NAMALWA (cell line): ENCODE measurements at regions not wholly inside any gene's neighbourhood (a gene's known extent, or its start where the extent isn't known, plus 50 kb on each side); places are given as distances from the start of the nearest gene placed in this dataset.

ENCODE experiments used
- DNase-seq: peaks from one replicate; pipeline ENCODE4 v3.0.0-alpha.2; 2015; ENCODE audit warnings: low spot score

GRCh38 chr13:72534951-72535640 is 192.3 kb downstream of the MZT1 start:
- no peak for DNase-seq

- no peak for DNase-seq
These were observed 197.0 kb downstream of the MZT1 start for GRCh38 chr13:72530471-72530870.

DNA sequence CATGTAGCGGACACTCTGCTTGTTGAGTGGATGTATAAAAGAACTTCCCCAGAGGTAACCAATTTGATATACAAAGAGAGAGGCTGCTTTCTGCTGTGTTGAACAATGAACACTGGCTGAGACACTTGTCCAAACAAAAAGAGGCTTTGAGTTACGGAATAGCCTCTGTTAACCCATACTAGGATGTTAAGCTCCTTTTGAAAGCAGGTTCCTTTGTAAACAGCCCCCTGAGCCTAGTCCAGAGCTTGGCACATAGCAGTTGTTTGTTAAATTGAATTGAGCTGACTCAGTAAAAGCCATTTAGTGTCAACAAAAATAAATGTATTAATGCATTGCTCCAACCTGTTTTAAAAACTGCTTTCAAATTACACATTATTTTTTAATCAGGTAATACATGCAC is 200.1 kb downstream of the MZT1 start:
- no peak for DNase-seq

DNA sequence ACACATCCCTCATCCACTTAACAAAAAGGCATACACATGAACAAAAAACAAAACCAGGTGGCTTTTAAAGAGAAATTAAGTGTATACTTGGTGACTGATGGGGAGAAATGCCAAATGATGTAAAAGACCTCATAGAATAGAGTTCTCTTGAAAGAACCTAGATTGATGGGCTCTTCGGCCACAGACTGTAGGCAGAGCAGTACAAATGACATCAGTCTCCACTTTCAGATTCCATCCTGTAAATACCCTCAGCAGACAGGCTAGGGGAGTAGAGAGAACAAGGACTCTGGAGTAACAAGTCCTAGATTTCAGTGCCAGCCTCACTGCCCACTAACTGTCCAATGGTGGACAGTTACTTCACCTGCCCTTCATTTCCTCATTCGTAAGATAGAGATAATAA is 203.8 kb downstream of the MZT1 start:
- no peak for DNase-seq

- DNase-seq, result no peak
These were observed 204.4 kb downstream of the MZT1 start for GRCh38 chr13:72523049-72523448.

- DNase-seq, result no peak
These were observed 205.3 kb downstream of the MZT1 start for GRCh38 chr13:72521940-72522661.

GRCh38 chr13:72514146-72514545 is 213.3 kb downstream of the MZT1 start:
- no peak for DNase-seq

DNA sequence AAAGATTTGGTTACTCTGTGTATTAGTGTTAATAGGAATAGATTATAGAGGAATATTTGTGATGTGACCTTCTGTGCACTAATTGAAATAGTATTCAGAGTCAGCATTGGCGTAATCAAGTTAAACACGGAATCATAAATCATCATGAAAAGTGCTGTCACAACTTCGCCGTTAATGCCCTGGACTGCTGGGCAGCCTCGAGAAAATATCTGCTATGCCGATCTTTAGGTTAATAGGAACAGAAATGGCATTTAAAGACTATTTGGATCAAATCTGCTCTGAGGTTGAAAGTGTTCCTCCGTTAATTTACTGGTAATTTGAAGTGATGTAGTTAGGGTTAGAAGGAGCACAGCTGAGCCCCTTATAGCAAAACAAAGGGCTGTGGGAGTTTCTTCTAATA is 219.0 kb downstream of the MZT1 start:
- no peak for DNase-seq

DNA sequence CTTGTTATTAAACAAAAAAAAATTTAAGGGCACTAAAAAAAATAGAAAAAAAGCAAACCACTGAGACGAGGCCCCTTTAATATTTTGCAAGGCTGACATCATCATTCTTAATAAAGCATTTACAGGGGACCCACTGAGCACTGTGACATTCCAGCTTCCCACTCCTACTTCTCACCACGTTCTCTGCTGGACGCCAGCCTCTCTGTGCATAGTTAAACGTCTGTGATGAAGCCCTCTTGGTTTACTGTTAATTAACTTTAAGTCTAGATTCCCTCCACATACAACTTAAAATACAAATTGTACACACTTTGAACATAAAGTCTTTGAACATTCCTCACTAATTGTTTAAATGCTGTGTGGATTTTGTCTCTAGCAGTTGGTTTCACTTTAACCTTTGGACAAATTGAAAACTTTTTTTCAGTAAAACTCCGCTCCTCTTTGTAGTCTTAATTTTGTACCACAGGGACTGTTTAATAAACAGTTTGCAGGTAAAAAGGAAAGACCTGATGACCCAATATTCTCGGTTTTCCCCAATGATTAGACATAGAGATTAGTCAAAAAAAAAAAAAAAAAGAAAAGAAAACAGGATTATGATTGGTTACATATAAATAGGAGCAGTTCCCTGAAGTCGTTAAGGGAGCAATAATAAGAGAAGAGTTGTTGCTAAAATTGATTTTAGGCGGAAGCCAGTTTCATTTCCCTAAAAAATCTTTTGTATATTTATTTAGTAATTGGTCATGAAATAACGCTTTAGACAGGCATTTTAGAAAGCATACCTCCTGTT is 219.8 kb downstream of the MZT1 start:
- DNase-seq, result no peak

- DNase-seq, result no peak
These were observed 220.7 kb downstream of the MZT1 start for GRCh38 chr13:72506706-72507105.

DNA sequence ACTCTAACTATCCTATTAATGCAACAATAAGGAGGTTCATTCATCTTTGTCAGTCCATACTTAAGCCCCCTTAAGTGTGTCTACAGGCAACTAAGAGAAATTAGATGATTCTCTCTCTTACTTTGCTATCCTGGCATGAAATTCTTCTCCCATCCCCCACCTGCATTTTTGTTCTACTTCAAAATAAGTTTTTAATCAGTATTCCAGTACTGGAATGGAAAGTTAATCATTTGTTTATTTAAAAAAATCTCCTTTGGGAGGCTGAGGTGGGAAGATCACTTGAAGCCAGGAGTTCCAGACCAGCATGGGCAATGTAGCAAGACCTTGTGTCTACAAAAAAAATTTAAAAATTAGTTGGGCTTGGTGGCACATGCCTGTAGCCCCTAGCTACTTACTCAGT is 222.1 kb downstream of the MZT1 start:
- no peak for DNase-seq

DNA sequence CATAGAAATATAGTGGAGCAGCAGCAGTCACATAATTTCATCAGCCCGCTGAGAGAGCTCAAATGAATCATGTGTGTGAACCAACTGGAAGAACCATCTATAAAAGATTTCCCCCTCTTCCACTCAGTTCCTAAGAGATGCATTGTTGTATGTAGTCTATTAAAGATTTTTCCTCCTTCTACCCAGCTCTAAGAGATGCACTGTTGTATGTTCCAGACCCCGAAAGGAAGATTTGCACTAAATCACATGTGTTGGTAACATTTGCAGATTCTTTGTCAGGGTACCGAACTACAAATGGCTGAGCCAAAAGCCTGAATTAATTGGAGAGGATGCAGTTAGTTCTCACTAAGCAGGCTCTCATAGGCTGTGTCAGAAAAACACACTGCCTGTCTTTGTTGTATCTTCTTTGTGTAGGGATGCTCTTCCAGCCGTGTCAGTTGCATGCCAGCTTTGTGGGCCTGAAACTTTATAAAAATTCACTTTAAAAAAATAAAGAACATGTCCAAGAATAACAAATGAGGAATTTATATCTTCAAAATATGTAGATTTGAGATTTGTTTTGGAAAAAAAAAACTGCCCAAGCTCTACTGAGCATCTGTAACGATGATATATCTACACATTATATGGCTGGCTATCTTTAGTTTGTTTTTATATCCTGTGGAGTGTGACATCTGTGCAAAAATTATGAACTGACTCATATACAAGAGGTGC is 223.1 kb downstream of the MZT1 start:
- no peak for DNase-seq

- DNase-seq, result no peak
These were observed 226.6 kb downstream of the MZT1 start for GRCh38 chr13:72500851-72501250.

DNA sequence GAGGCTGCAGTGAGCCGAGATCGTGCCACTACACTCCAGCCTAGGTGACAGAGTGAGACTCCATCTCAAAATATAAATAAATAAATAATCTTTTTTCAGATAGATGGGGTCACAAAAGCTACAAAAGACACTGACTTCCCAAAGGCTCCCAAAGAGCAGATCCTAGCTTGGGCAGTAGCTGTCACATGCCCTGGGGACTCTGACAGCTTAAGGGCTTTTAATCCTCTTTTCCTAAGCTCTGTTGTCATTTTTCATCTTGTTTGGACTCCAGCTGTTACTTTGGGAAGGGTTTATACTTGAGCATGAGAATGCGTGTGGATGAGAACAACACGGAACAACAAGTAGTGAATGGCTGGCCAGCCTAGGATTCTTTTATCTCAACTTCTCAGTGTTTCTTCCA is 231.7 kb downstream of the MZT1 start:
- DNase-seq, result no peak

DNA sequence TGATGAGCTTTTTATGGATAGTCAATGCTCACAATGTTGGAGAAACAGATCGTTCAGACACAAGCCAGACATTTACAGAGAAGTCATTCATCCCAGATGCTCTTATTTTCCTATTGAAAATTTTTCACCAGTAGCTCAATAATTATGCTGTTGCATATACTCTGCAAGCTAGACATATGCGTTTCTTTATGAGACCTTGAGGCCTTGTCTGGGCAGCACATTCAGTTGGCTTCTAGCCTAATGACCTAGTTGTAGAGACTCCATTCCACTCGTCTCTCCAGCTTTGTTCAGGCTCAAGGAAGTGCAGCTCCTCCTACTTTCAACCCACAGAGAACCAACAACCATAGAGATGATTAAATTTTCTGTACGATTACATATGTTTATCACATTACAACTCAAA is 237.7 kb downstream of the MZT1 start:
- no peak for DNase-seq

- DNase-seq, result no peak
These were observed 254.1 kb downstream of the MZT1 start for GRCh38 chr13:72473321-72473720.

- DNase-seq, result no peak
These were observed 257.5 kb downstream of the MZT1 start for GRCh38 chr13:72469906-72470305.

DNA sequence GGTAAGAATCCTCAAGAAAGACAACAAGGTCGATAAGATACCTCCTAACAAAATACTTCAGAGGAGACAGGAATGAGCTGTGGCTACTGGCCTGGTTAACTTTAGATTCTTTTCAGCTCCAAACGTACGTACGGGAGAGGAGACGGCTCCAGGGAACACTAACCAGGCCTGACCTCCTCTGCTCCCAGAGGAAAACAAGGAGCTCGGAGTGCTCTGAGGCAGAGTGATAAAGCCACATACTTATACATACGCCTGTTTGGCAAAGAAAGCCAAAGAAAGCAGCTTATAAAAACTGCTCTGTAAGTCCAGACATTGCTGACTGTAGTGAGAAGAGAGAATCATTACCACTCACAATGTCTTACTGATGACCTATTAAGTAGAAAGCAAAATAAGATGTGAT is 263.9 kb downstream of the MZT1 start:
- no peak for DNase-seq

- DNase-seq, result no peak
These were observed 264.7 kb downstream of the MZT1 start for GRCh38 chr13:72462726-72463125.

- no peak for DNase-seq
These were observed 265.3 kb downstream of the MZT1 start for GRCh38 chr13:72462166-72462565.

DNA sequence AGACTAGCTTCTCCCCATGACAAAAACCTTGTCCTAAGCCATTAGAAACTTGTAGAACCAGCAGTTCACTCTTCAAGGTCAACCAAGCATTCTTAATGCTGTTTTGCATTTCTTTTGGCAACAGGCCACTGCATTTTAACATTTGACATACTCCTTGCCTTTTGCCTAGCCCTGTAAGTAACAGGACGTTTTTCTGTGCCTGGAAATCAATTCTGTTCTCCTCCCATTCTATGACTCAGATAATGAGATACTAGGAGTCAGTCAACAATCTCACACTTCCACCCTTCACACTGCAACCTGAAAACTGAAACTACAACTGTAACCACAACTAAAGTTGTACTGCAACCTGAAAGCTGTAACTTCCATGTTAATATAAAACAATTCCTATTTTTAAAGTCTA is 268.7 kb downstream of the MZT1 start:
- DNase-seq, result no peak

GRCh38 chr13:72457151-72457550 is 270.3 kb downstream of the MZT1 start:
- no peak for DNase-seq

- DNase-seq, result no peak
These were observed 270.9 kb downstream of the MZT1 start for GRCh38 chr13:72456486-72456885.
